GM12874 (cell line): ENCODE measurements at regions not wholly inside any gene's neighbourhood (a gene's known extent, or its start where the extent isn't known, plus 50 kb on each side); places are given as distances from the start of the nearest gene placed in this dataset.

Source experiments
- TF ChIP-seq, protein P1 (sequence below): IDR thresholded peaks from 2 replicates; pipeline ENCODE4 v1.5.1; 2011; ENCODE audit warnings: low read depth, mild to moderate bottlenecking, control low read depth, low read length, moderate library complexity; ENCODE audit not compliant: insufficient read depth

GRCh38 chr11:134830312-134830711 is 418.3 kb upstream of the B3GAT1 start:
- TF ChIP-seq, protein P1, sequence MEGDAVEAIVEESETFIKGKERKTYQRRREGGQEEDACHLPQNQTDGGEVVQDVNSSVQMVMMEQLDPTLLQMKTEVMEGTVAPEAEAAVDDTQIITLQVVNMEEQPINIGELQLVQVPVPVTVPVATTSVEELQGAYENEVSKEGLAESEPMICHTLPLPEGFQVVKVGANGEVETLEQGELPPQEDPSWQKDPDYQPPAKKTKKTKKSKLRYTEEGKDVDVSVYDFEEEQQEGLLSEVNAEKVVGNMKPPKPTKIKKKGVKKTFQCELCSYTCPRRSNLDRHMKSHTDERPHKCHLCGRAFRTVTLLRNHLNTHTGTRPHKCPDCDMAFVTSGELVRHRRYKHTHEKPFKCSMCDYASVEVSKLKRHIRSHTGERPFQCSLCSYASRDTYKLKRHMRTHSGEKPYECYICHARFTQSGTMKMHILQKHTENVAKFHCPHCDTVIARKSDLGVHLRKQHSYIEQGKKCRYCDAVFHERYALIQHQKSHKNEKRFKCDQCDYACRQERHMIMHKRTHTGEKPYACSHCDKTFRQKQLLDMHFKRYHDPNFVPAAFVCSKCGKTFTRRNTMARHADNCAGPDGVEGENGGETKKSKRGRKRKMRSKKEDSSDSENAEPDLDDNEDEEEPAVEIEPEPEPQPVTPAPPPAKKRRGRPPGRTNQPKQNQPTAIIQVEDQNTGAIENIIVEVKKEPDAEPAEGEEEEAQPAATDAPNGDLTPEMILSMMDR, result no peak

GRCh38 chr11:134823970-134824369 is 411.9 kb upstream of the B3GAT1 start:
- TF ChIP-seq, protein P1, result no peak

- TF ChIP-seq, protein P1, result no peak
Observed at GRCh38 chr11:134822897-134823296, 410.9 kb upstream of the B3GAT1 start.

GRCh38 chr11:134821422-134821821 is 409.4 kb upstream of the B3GAT1 start:
- TF ChIP-seq, protein P1, result no peak

DNA sequence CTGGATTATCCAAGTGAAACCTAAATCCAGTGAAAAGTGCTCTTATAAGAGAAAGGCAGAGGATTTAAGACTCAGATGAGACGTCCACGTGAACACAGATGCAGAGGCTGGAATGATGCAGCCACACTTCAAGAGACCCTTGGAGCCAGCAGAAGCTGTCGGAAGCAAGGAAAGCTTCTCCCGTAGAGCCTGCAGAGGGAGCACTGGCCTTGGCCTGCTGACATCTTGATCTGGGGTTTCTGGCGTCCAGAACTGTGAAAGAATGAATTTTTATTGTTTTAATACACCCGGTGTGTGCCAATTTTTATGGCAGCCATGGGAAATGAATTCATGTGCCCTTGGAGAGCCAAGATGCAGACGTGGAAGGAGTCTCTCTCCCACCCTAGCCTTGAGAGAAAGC is 407.0 kb upstream of the B3GAT1 start:
- TF ChIP-seq, protein P1, result no peak

DNA sequence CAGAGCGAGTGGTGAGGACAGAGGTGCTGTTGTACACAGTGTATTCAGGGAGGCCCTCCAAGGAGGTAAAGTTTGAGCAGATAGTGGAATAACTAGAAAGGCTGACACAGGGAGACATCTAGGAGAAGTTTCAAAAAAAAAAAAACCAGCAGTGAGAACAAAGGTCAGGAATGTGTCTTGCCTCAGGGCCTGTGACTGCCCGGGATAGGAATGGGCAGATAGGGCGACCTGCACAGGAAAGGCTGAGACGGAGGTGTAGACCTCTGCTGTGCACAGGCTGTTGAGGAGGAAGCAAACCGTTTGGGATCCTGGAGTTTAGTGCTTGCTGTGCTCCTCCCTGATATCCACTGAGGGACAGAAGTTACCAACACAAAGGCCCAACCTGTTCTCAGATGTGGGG is 406.5 kb upstream of the B3GAT1 start:
- TF ChIP-seq, protein P1, result no peak

DNA sequence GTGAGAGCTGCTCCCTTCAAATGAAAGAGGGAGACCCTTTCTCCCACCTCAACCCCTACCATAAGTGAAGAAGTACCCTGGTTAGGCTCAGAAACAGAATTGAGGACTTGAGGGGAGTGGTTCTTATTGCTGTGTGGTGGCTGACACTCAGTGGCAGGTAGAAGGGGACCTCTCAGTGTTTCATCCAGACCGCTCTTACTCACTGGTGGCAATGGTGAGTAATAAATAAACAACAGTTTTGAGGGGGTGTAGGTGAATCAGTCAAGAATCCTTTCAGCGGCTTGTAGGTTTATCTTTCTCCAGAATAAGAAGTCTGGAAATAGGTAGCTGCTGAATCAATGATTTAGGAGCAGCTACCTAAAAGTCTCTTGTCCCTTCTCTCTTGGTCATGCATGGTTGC is 403.4 kb upstream of the B3GAT1 start:
- TF ChIP-seq, protein P1, result no peak

GRCh38 chr11:134807997-134808396 is 396.0 kb upstream of the B3GAT1 start:
- TF ChIP-seq, protein P1, result no peak
